Ovary (tissue), 3 donors: ENCODE measurements at regions not wholly inside any gene's neighbourhood (a gene's known extent, or its start where the extent isn't known, plus 50 kb on each side); places are given as distances from the start of the nearest gene placed in this dataset.

Source experiments
- CTCF ChIP-seq, 3 donors: fragments of 450-650 bp in 2 of 3; fragments of 200-600 bp in 1 of 3; IDR thresholded peaks; one replicate each; pipeline versions ENCODE4 v1.5.1 to v1.8.0; 2016 to 2022; ENCODE audit warnings: antibody characterized with exemption in 3 of 3, mild to moderate bottlenecking in 1 of 3
- POLR2A ChIP-seq: fragments of 450-650 bp; IDR thresholded peaks from one replicate; pipeline ENCODE4 v1.6.1; 2017; ENCODE audit warnings: antibody characterized with exemption, mild to moderate bottlenecking, moderate library complexity
- donor health status: DM: no; HTN: no; CAD: no.

- TF ChIP-seq CTCF (IDR thresholded peaks at IDR 0.05) (no peak), POLR2A (no peak)
Observed at GRCh38 chr4:33980361-33980760, 2264.0 kb downstream of the ARAP2 start.
